ENCODE measurements at regions not wholly inside any gene's neighbourhood (a gene's known extent, or its start where the extent isn't known, plus 50 kb on each side); places are given as distances from the start of the nearest gene placed in this dataset.
"Not testable (repeated sequence)": the region's sequence is repeated elsewhere in the genome, so short reads cannot be mapped to it uniquely, and the experiment has no call there.

GRCh38 chr5:125485771-125486170 is 739.3 kb upstream of the ZNF608 start:
- Histone ChIP-seq H3K36me3 (ENCODE audit: control insufficient read depth, insufficient read depth, low read length) (no peaks in the 10 kb centered on the region), H3K27ac (ENCODE audit: low read depth, low read length) (peak overlapping the region; percentile 79), H3K4me3 (ENCODE audit: low read depth, low read length) (no peak overlapping the region), H3K9me3 (ENCODE audit: control insufficient read depth, insufficient read depth, low read length) (no peaks in the 10 kb centered on the region), H3K27me3 (ENCODE audit: control insufficient read depth, insufficient read depth, low read length) (no peaks in the 10 kb centered on the region), H3K4me1 (ENCODE audit: control insufficient read depth, insufficient read depth, low read length) (peaks cover 5% of the 10 kb centered on the region)
- WGBS (ENCODE audit: insufficient coverage) = 20% methylated on average over 1 of the region's 3 CpGs
- DNase-seq (ENCODE audit: low read depth in 4 of 6, low spot score in 6 of 6) = peak in 2 of 6 donors; percentile 59 to 76

- WGBS (ENCODE audit: insufficient coverage) = 100% methylated on average over 1 of the region's 2 CpGs
- H3K27ac ChIP-seq (ENCODE audit: low read depth, low read length) = no peak overlapping the region
These were observed 740.2 kb upstream of the ZNF608 start for GRCh38 chr5:125486634-125487033.

GRCh38 chr5:125487231-125487630 is 740.8 kb upstream of the ZNF608 start:
- peak overlapping the region; percentile 29 for H3K27ac ChIP-seq (ENCODE audit: low read depth, low read length)
- DNase-seq (ENCODE audit: low read depth in 4 of 6, low spot score in 6 of 6) = peak in 1 of 6 donors; percentile 21
- no peaks in the 10 kb centered on the region for H3K9me3 ChIP-seq (ENCODE audit: control insufficient read depth, insufficient read depth, low read length)
- H3K27me3 ChIP-seq (ENCODE audit: control insufficient read depth, insufficient read depth, low read length) = no peaks in the 10 kb centered on the region
- peaks cover 5% of the 10 kb centered on the region for H3K4me1 ChIP-seq (ENCODE audit: control insufficient read depth, insufficient read depth, low read length)
- H3K4me3 ChIP-seq (ENCODE audit: low read depth, low read length) = no peak overlapping the region
- WGBS (ENCODE audit: insufficient coverage) = 47% methylated on average over 3 of the region's 3 CpGs
- no peaks in the 10 kb centered on the region for H3K36me3 ChIP-seq (ENCODE audit: control insufficient read depth, insufficient read depth, low read length)

More at GRCh38 chr5:125486634-125487033, 740.2 kb upstream of the ZNF608 start:
- H3K4me3 ChIP-seq (ENCODE audit: low read depth, low read length) = no peak overlapping the region
- peak in 1 of 6 donors; percentile 22 for DNase-seq (ENCODE audit: low read depth in 4 of 6, low spot score in 6 of 6)
- no peaks in the 10 kb centered on the region for H3K9me3 ChIP-seq (ENCODE audit: control insufficient read depth, insufficient read depth, low read length)
- no peaks in the 10 kb centered on the region for H3K27me3 ChIP-seq (ENCODE audit: control insufficient read depth, insufficient read depth, low read length)
- H3K4me1 ChIP-seq (ENCODE audit: control insufficient read depth, insufficient read depth, low read length) = peaks cover 5% of the 10 kb centered on the region
- no peaks in the 10 kb centered on the region for H3K36me3 ChIP-seq (ENCODE audit: control insufficient read depth, insufficient read depth, low read length)

- no CpG with 5 or more reads among the region's 4 CpGs for WGBS (ENCODE audit: insufficient coverage)
- not testable (repeated sequence) for H3K27ac ChIP-seq (ENCODE audit: low read depth, low read length)
These were observed 741.2 kb upstream of the ZNF608 start for GRCh38 chr5:125487652-125488051.

GRCh38 chr5:125489146-125489545 is 742.7 kb upstream of the ZNF608 start:
- H3K27ac ChIP-seq (ENCODE audit: low read depth, low read length) = no peak overlapping the region

More at GRCh38 chr5:125487652-125488051, 741.2 kb upstream of the ZNF608 start:
- not testable (repeated sequence) for H3K9me3 ChIP-seq (ENCODE audit: control insufficient read depth, insufficient read depth, low read length); DNase-seq (ENCODE audit: low read depth in 4 of 6, low spot score in 6 of 6); H3K36me3 ChIP-seq (ENCODE audit: control insufficient read depth, insufficient read depth, low read length); H3K4me3 ChIP-seq (ENCODE audit: low read depth, low read length); H3K27me3 ChIP-seq (ENCODE audit: control insufficient read depth, insufficient read depth, low read length); H3K4me1 ChIP-seq (ENCODE audit: control insufficient read depth, insufficient read depth, low read length)

DNA sequence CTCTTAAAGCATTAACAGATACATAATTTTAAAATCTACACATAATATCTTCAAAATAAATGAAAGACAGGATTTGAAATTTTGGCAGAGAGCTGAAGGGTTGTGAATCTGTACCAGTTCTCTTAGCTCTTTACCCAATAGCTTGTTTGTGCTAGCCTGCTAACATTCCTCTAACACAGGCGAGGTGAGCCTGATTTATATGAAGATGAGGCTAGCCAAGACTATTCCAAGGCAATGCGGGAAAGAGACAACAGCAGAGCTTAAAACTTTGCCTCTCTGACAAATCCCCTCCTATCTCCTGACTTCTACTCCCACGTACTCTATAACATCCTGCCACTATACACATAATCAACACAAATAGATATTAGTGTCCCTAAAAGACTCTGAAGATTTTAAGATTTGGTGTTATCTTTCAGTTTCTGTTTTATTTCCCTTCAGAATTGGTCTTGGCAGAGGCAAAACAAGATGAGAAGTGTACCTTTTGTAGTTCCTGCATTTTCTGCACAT is 745.6 kb upstream of the ZNF608 start:
- H3K9me3 ChIP-seq (ENCODE audit: control insufficient read depth, insufficient read depth, low read length) = peaks cover 2% of the 10 kb centered on the region
- H3K27me3 ChIP-seq (ENCODE audit: control insufficient read depth, insufficient read depth, low read length) = no peaks in the 10 kb centered on the region
- H3K36me3 ChIP-seq (ENCODE audit: control insufficient read depth, insufficient read depth, low read length) = no peaks in the 10 kb centered on the region
- H3K4me3 ChIP-seq (ENCODE audit: low read depth, low read length) = no peak overlapping the region
- no CpG with 5 or more reads among the region's 3 CpGs for WGBS (ENCODE audit: insufficient coverage)
- no peak overlapping the region for H3K27ac ChIP-seq (ENCODE audit: low read depth, low read length)
- DNase-seq (ENCODE audit: low read depth in 4 of 6, low spot score in 6 of 6) = no peak
- no peaks in the 10 kb centered on the region for H3K4me1 ChIP-seq (ENCODE audit: control insufficient read depth, insufficient read depth, low read length)

More at GRCh38 chr5:125489146-125489545, 742.7 kb upstream of the ZNF608 start:
- peaks cover 5% of the 10 kb centered on the region for H3K4me1 ChIP-seq (ENCODE audit: control insufficient read depth, insufficient read depth, low read length)
- no CpG with 5 or more reads among the region's 2 CpGs for WGBS (ENCODE audit: insufficient coverage)
- no peaks in the 10 kb centered on the region for H3K27me3 ChIP-seq (ENCODE audit: control insufficient read depth, insufficient read depth, low read length)
- H3K4me3 ChIP-seq (ENCODE audit: low read depth, low read length) = no peak overlapping the region
- H3K9me3 ChIP-seq (ENCODE audit: control insufficient read depth, insufficient read depth, low read length) = peaks cover 2% of the 10 kb centered on the region
- H3K36me3 ChIP-seq (ENCODE audit: control insufficient read depth, insufficient read depth, low read length) = no peaks in the 10 kb centered on the region
- no peak for DNase-seq (ENCODE audit: low read depth in 4 of 6, low spot score in 6 of 6)

DNA sequence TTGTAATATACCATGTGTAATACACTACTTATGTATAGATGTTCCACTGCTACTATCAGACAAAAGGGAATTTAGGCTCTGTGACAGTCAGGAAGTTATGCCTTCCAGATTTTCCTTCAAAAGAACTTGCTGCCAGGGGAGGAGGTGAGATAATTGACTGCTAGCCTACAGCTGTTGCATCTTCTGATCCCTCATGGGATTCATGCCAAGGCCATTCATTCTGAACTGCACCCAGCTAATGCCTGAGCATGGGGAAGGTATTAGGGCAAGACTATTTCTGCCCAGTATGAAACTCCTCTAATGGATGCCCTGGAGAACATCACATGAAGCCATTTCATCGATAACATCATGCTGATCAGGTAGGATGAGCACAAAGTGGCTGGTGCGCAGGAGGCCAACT is 746.5 kb upstream of the ZNF608 start:
- no peak for DNase-seq (ENCODE audit: low read depth in 4 of 6, low spot score in 6 of 6)
- WGBS (ENCODE audit: insufficient coverage) = 100% methylated on average over 1 of the region's 2 CpGs
- no peaks in the 10 kb centered on the region for H3K4me1 ChIP-seq (ENCODE audit: control insufficient read depth, insufficient read depth, low read length)
- H3K27me3 ChIP-seq (ENCODE audit: control insufficient read depth, insufficient read depth, low read length) = no peaks in the 10 kb centered on the region
- H3K36me3 ChIP-seq (ENCODE audit: control insufficient read depth, insufficient read depth, low read length) = no peaks in the 10 kb centered on the region
- peaks cover 2% of the 10 kb centered on the region for H3K9me3 ChIP-seq (ENCODE audit: control insufficient read depth, insufficient read depth, low read length)
- no peak overlapping the region for H3K4me3 ChIP-seq (ENCODE audit: low read depth, low read length)
- H3K27ac ChIP-seq (ENCODE audit: low read depth, low read length) = no peak overlapping the region

DNA sequence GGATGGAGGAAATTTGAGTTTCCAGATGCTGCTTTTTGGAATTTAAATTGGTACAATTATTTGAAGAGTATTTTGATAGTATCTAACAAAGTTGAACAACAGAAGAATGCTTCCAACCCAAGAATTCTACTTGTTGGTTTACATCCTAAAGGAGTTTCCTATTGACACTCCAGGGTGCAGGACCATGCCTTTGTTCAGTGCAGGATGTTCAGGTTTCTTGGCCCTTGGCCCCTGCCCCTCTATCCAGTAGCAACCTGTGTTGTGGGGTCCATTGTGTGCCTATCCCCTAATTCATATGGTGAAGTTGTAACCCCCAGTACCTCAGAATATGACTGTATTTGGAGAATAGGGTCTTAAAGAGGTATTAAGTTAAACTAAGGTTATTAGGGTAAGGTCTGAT is 750.0 kb upstream of the ZNF608 start:
- H3K27me3 ChIP-seq (ENCODE audit: control insufficient read depth, insufficient read depth, low read length) = no peaks in the 10 kb centered on the region
- H3K4me1 ChIP-seq (ENCODE audit: control insufficient read depth, insufficient read depth, low read length) = no peaks in the 10 kb centered on the region
- H3K36me3 ChIP-seq (ENCODE audit: control insufficient read depth, insufficient read depth, low read length) = no peaks in the 10 kb centered on the region
- no peak overlapping the region for H3K27ac ChIP-seq (ENCODE audit: low read depth, low read length)
- no peak overlapping the region for H3K4me3 ChIP-seq (ENCODE audit: low read depth, low read length)
- H3K9me3 ChIP-seq (ENCODE audit: control insufficient read depth, insufficient read depth, low read length) = peaks cover 2% of the 10 kb centered on the region
- DNase-seq (ENCODE audit: low read depth in 4 of 6, low spot score in 6 of 6) = no peak

DNA sequence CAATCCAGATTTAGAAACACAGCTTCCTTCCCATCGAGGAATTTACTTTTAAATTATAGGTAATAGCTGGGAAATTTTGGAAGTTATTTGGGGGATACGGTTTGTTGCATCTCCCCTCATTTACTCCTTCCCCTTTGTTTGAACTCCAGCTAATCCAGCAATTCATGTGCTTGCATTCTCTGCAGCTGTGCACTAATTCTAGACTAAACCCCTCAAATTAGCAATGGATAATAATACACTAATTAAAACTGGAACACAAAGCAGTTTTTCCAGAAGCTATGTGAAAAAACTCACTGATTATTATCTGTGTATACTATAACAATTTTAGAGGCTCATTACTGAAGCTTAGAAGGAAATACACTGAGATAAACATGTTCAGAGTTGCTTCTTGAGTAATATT is 751.2 kb upstream of the ZNF608 start:
- H3K9me3 ChIP-seq (ENCODE audit: control insufficient read depth, insufficient read depth, low read length) = peaks cover 2% of the 10 kb centered on the region
- no peaks in the 10 kb centered on the region for H3K36me3 ChIP-seq (ENCODE audit: control insufficient read depth, insufficient read depth, low read length)
- no peaks in the 10 kb centered on the region for H3K27me3 ChIP-seq (ENCODE audit: control insufficient read depth, insufficient read depth, low read length)
- peak in 1 of 6 donors; percentile 35 for DNase-seq (ENCODE audit: low read depth in 4 of 6, low spot score in 6 of 6)
- WGBS (ENCODE audit: insufficient coverage) = no CpG with 5 or more reads among the region's 2 CpGs
- no peak overlapping the region for H3K27ac ChIP-seq (ENCODE audit: low read depth, low read length)
- H3K4me3 ChIP-seq (ENCODE audit: low read depth, low read length) = no peak overlapping the region
- no peaks in the 10 kb centered on the region for H3K4me1 ChIP-seq (ENCODE audit: control insufficient read depth, insufficient read depth, low read length)

- H3K9me3 ChIP-seq (ENCODE audit: control insufficient read depth, insufficient read depth, low read length) = no peaks in the 10 kb centered on the region
- DNase-seq (ENCODE audit: low read depth in 4 of 6, low spot score in 6 of 6) = peak in 2 of 6 donors; percentile 51 to 72
- H3K4me3 ChIP-seq (ENCODE audit: low read depth, low read length) = no peak overlapping the region
- no peaks in the 10 kb centered on the region for H3K4me1 ChIP-seq (ENCODE audit: control insufficient read depth, insufficient read depth, low read length)
- no CpG with 5 or more reads among the region's 2 CpGs for WGBS (ENCODE audit: insufficient coverage)
- no peak overlapping the region for H3K27ac ChIP-seq (ENCODE audit: low read depth, low read length)
- no peaks in the 10 kb centered on the region for H3K27me3 ChIP-seq (ENCODE audit: control insufficient read depth, insufficient read depth, low read length)
- H3K36me3 ChIP-seq (ENCODE audit: control insufficient read depth, insufficient read depth, low read length) = no peaks in the 10 kb centered on the region
These were observed 753.3 kb upstream of the ZNF608 start for GRCh38 chr5:125499636-125500332.
